Upper lobe of left lung (tissue), 6 donors: ENCODE measurements at regions not wholly inside any gene's neighbourhood (a gene's known extent, or its start where the extent isn't known, plus 50 kb on each side); places are given as distances from the start of the nearest gene placed in this dataset.

ENCODE experiments used
- ATAC-seq, 2 donors: fragments of 200-7000 bp; cut with Tn5 transposase; one replicate each; pipeline ENCODE4 v1.9.1; 2022; ENCODE audit warnings: mild to moderate bottlenecking in 2 of 2, moderate library complexity in 2 of 2; ENCODE audit not compliant: low FRiP score in 2 of 2
- DNase-seq, 2 donors: peaks; one replicate each; pipeline ENCODE4 v3.0.0-alpha.2; 2019 to 2020
- H3K27ac ChIP-seq, 4 donors: fragments of 200-600 bp; sonication (generic); one replicate each; pipeline ENCODE4 v1.5.1; 2016 to 2019
- H3K27me3 ChIP-seq, 4 donors: fragments of 200-600 bp; sonication (generic); one replicate each; pipeline ENCODE4 v1.5.1; 2017 to 2019
- H3K36me3 ChIP-seq, 4 donors: fragments of 200-600 bp; sonication (generic); one replicate each; pipeline ENCODE4 v1.5.1; 2016 to 2019
- H3K4me1 ChIP-seq, 4 donors: fragments of 200-600 bp; sonication (generic); one replicate each; pipeline ENCODE4 v1.5.1; 2018 to 2019
- H3K4me3 ChIP-seq, 4 donors: fragments of 200-600 bp; sonication (generic); one replicate each; pipeline ENCODE4 v1.5.1; 2017 to 2019; ENCODE audit warnings: mild to moderate bottlenecking in 2 of 4, moderate library complexity in 1 of 4
- H3K9me3 ChIP-seq, 4 donors: fragments of 200-600 bp; sonication (generic); one replicate each; pipeline ENCODE4 v1.5.1; 2018 to 2019
- EP300 ChIP-seq, 4 donors: sonication (generic); formaldehyde crosslinking; IDR thresholded peaks; one replicate each; pipeline ENCODE4 v1.5.1; 2017; ENCODE audit warnings: antibody characterized with exemption in 4 of 4, control low read depth in 2 of 4
- POLR2A ChIP-seq, 4 donors: fragments of 450-650 bp; IDR thresholded peaks; one replicate each; pipeline ENCODE4 v1.5.1; 2016 to 2017; ENCODE audit warnings: antibody characterized with exemption in 4 of 4, mild to moderate bottlenecking in 2 of 4
- POLR2AphosphoS5 ChIP-seq, 2 donors: sonication (generic); formaldehyde crosslinking; IDR thresholded peaks; one replicate each; pipeline ENCODE4 v1.5.1; 2017; ENCODE audit warnings: antibody characterized with exemption in 2 of 2
- WGBS, 2 donors: methylation state at CpG; one replicate each; pipeline ENCODE4 v1.1.5; 2017 to 2018; 5-methylcytosine and 5-hydroxymethylcytosine counted together
- TF ChIP-seq, protein P1 (sequence below), 6 experiments: fragments of 450-650 bp in 4 of 6; fragments of 200-600 bp in 2 of 6; sonication (generic) in 2 of 6; IDR thresholded peaks; one replicate each; pipeline ENCODE4 v1.5.1; 2016 to 2019; ENCODE audit warnings: antibody characterized with exemption in 6 of 6
- donor health status: DM: no; HTN: no; CAD: no; lungs with moderate emphysema.
- donor health status: DM: no; HTN: yes; CAD: no; lungs with severe emphysema.

DNA sequence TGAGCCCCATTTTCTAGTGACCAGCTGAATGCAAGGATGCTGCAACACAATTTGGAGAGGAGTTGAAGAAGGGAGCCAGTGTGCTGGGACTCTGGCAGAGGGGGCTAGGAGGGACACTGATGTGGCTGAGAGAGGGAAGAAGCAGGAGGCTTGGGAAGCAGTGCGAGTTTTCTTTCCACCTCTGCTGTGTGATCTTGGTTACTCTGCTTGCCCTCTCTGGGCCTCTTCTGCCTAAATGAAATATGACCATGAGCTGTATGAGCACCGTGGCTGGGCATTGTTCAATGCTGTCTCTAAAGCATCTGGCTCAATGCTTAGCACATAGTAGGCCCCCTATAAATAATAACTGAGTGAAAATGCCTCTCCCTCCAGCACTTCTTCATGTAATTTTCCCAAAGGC is 65.3 kb upstream of the PAX7 start:
- ATAC-seq (no peak), DNase-seq (no peak)
- Histone ChIP-seq H3K9me3 (peaks cover 0 to 3% (median 0%) of the 10 kb centered on the region in 4 donors), H3K27me3 (no peaks in the 10 kb centered on the region), H3K4me3 (no peak overlapping the region), H3K4me1 (no peaks in the 10 kb centered on the region), H3K36me3 (no peaks in the 10 kb centered on the region), H3K27ac (no peak overlapping the region)
- TF ChIP-seq POLR2AphosphoS5 (IDR thresholded peaks at IDR 0.05) = no peak
- TF ChIP-seq EP300 (IDR thresholded peaks at IDR 0.05) = no peak
- TF ChIP-seq, protein P1, sequence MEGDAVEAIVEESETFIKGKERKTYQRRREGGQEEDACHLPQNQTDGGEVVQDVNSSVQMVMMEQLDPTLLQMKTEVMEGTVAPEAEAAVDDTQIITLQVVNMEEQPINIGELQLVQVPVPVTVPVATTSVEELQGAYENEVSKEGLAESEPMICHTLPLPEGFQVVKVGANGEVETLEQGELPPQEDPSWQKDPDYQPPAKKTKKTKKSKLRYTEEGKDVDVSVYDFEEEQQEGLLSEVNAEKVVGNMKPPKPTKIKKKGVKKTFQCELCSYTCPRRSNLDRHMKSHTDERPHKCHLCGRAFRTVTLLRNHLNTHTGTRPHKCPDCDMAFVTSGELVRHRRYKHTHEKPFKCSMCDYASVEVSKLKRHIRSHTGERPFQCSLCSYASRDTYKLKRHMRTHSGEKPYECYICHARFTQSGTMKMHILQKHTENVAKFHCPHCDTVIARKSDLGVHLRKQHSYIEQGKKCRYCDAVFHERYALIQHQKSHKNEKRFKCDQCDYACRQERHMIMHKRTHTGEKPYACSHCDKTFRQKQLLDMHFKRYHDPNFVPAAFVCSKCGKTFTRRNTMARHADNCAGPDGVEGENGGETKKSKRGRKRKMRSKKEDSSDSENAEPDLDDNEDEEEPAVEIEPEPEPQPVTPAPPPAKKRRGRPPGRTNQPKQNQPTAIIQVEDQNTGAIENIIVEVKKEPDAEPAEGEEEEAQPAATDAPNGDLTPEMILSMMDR (IDR thresholded peaks at IDR 0.05) = no peak
- TF ChIP-seq POLR2A (IDR thresholded peaks at IDR 0.05) = no peak
- WGBS, 2 donors = 69 to 74% methylated on average over 2 of the region's 2 CpGs

DNA sequence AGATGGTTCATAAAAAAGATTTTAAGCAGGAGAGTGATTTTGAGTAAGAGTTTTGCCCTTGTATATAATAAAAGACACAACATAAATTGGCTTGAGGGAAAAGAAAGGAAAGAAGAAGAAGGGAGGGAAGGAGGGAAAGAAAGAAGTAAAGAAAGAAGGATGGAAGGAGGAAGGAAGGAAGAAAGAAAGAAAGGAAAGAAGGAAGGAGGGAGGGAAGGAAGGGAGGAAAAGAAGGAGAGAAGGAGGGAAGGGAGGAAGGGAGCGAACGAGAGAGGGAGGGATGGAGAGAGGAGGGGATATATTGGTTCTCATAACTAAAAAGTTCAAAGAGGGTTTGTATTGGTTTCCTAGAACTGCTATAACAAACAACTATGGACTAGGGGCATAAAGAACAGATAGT is 62.2 kb upstream of the PAX7 start:
- Histone ChIP-seq H3K27ac (no peak overlapping the region), H3K27me3 (no peaks in the 10 kb centered on the region), H3K36me3 (no peaks in the 10 kb centered on the region), H3K9me3 (peaks cover 0 to 3% (median 0%) of the 10 kb centered on the region in 4 donors), H3K4me1 (no peaks in the 10 kb centered on the region), H3K4me3 (no peak overlapping the region)
- WGBS, 2 donors = 94 to 95% methylated on average over 2 of the region's 2 CpGs
- no peak for DNase-seq
- no peak for ATAC-seq
- no peak for TF ChIP-seq POLR2A (IDR thresholded peaks at IDR 0.05)
- no peak for TF ChIP-seq POLR2AphosphoS5 (IDR thresholded peaks at IDR 0.05)
- TF ChIP-seq, protein P1 (IDR thresholded peaks at IDR 0.05) = no peak
- no peak for TF ChIP-seq EP300 (IDR thresholded peaks at IDR 0.05)

DNA sequence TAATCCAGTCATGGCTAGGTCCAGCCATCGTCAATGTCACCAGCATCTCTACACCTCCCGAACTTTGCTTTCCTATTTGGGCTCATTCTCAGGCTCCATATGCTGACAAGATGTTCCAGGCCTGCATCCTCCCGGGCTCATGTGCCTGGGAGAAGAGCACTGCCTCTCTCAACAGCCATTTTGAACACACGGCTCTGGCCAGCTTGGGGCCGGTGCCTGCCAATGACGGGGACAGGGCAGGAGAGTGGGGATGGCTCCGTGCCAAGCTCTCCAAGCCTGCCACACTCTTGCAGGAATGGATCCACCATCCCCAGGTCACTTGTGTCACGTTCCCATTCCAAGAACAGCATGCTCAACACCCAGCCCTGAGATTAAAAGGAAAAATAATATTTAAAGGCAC is 61.4 kb upstream of the PAX7 start:
- H3K4me3 ChIP-seq = no peak overlapping the region
- DNase-seq (peak in 1 of 2 donors; percentile 38), ATAC-seq (no peak)

DNA sequence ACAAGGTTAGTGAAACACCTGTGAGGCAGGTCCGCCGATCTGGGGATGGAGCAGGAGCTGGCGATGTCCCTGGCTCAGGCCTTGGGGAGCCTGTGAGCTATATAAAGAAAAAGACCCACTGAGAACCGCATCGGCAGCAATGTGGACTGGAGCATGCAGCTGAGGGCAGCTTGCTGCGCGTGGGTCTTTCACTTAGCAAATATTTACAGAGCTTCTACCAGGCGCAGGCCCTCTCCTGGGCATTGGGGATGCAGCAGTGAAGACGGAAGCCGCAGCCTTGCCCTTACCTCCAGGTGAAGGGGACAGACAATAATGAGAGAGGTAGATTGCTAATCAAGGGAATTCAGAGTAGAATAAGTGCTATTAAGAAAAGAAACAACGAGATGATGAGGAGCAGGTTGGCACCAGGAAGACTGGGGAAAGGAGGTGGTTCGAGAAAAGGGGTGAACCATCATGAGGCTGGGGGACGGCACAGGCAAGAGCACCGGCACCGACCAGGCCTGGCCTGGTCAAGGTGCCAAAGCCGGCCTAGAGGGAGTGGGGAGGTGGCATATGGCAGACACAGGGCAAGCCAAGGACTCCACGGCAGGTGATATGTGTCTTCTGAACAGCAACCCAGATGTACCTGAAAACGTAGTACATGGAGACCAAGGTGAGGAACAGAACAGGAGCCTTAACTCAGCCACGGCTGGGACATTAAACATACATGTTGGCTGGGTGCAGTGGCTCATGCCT is 60.7 kb upstream of the PAX7 start:
- H3K4me3 ChIP-seq = no peak overlapping the region
- 65 to 68% methylated on average over 18 to 19 of the region's 19 CpGs for WGBS, 2 donors
- no peaks in the 10 kb centered on the region for H3K27me3 ChIP-seq
- H3K36me3 ChIP-seq = no peaks in the 10 kb centered on the region
- peaks cover 0 to 3% (median 0%) of the 10 kb centered on the region in 4 donors for H3K9me3 ChIP-seq
- no peaks in the 10 kb centered on the region for H3K4me1 ChIP-seq
- no peak for ATAC-seq
- DNase-seq = peak in 1 of 2 donors; percentile 27
- H3K27ac ChIP-seq = no peak overlapping the region
- TF ChIP-seq POLR2AphosphoS5 (IDR thresholded peaks at IDR 0.05) = no peak
- TF ChIP-seq EP300 (IDR thresholded peaks at IDR 0.05) = no peak
- TF ChIP-seq POLR2A (IDR thresholded peaks at IDR 0.05) = no peak
- TF ChIP-seq, protein P1 (IDR thresholded peaks at IDR 0.05) = no peak

More for the DNA sequence above, 61.4 kb upstream of the PAX7 start:
- H3K4me1 ChIP-seq = no peaks in the 10 kb centered on the region
- H3K27me3 ChIP-seq = no peaks in the 10 kb centered on the region
- H3K9me3 ChIP-seq = peaks cover 0 to 3% (median 0%) of the 10 kb centered on the region in 4 donors
- TF ChIP-seq POLR2AphosphoS5 (IDR thresholded peaks at IDR 0.05) (no peak), EP300 (IDR thresholded peaks at IDR 0.05) (no peak), POLR2A (IDR thresholded peaks at IDR 0.05) (no peak)
- TF ChIP-seq, protein P1 (IDR thresholded peaks at IDR 0.05) = no peak
- 78 to 80% methylated on average over 4 to 8 of the region's 8 CpGs for WGBS, 2 donors
- no peak overlapping the region for H3K27ac ChIP-seq
- no peaks in the 10 kb centered on the region for H3K36me3 ChIP-seq

DNA sequence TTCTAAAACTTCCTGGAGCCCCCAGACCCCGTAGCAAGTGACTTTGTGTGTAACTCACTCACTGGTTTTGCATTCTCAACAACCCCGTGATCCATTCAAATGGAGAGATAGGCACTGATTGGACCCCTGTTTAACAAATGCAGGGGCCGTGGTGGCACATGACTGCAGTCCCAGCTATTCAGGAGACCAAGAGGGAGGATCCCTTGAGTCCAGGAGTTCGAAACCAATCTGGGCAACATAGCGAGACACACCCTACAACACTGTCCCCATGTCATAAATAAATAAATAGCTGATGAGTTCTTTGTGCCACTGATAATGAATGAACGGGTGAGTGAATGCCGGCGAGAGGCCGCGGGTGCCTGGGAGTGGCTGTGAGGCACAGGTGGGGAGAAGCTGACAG is 59.4 kb upstream of the PAX7 start:
- H3K27me3 ChIP-seq = no peaks in the 10 kb centered on the region
- no peak overlapping the region for H3K27ac ChIP-seq
- no peak overlapping the region for H3K4me3 ChIP-seq
- H3K9me3 ChIP-seq = peaks cover 0 to 3% (median 0%) of the 10 kb centered on the region in 4 donors
- no peaks in the 10 kb centered on the region for H3K4me1 ChIP-seq
- no peak for ATAC-seq
- DNase-seq = peak in 1 of 2 donors; percentile 46
- WGBS, 2 donors = 57 to 58% methylated on average over 10 of the region's 10 CpGs
- TF ChIP-seq POLR2AphosphoS5 (IDR thresholded peaks at IDR 0.05) (no peak), EP300 (IDR thresholded peaks at IDR 0.05) (no peak), POLR2A (IDR thresholded peaks at IDR 0.05) (no peak)
- TF ChIP-seq, protein P1 (IDR thresholded peaks at IDR 0.05) = no peak
- H3K36me3 ChIP-seq = no peaks in the 10 kb centered on the region
